ENCODE measurements at regions not wholly inside any gene's neighbourhood (a gene's known extent, or its start where the extent isn't known, plus 50 kb on each side); places are given as distances from the start of the nearest gene placed in this dataset.

DNA sequence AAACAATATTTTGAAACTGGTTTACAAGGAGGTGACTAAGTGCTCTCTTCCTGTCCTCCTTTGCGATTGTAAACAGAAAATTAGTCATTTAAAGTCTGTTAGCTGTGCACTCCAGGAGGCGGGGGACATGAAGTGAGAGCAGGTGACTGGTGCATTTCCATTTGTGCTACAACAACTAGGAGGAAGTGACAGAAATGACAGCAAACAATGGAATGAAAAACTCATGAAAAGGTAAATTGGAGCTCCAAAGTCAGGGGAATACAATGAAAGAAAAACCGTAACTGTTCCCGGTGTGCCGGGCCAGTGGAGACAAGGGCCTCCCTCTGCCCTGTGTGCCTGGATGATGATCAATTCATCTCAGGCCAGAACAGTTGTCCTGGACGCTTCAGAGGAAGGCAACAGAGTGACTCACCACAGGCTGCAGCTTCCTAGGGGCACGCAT is 439.9 kb downstream of the GADD45G start:
- Histone ChIP-seq H3K27me3 (ENCODE audit: control insufficient read depth in 1 of 2, insufficient read depth in 2 of 2, low read length in 2 of 2) (peaks cover 0 to 2% of the 10 kb centered on the region in 2 experiments), H3K4me3 (ENCODE audit: low read length) (no peak overlapping the region), H3K9me3 (ENCODE audit: control insufficient read depth in 1 of 2, insufficient read depth in 1 of 2, low read length in 2 of 2) (no peaks in the 10 kb centered on the region), H3K27ac (ENCODE audit: low read depth in 1 of 2, low read length in 2 of 2) (no peak overlapping the region), H3K4me1 (ENCODE audit: insufficient read depth, low read length) (no peaks in the 10 kb centered on the region), H3K36me3 (ENCODE audit: insufficient read depth, low read length) (no peaks in the 10 kb centered on the region)
- CTCF ChIA-PET: interaction anchor here (0.6 kb wide), 1 partner anchor 1349 kb away, joined by 3 read pairs; no protein-coding TSS in a partner anchor
- intact Hi-C loops (cut with DNase I, micrococcal nuclease): no loop called here
- Mint-ChIP-seq H3K4me1 (ENCODE audit: low read depth) (no peaks in the 10 kb centered on the region), H3K27ac (no peak overlapping the region), H3K27me3 (no peaks in the 10 kb centered on the region), H3K9me3 (no peaks in the 10 kb centered on the region), H3K36me3 (ENCODE audit: low read depth) (no peaks in the 10 kb centered on the region), H3K4me3 (no peak overlapping the region)
- TF ChIP-seq, protein P1, sequence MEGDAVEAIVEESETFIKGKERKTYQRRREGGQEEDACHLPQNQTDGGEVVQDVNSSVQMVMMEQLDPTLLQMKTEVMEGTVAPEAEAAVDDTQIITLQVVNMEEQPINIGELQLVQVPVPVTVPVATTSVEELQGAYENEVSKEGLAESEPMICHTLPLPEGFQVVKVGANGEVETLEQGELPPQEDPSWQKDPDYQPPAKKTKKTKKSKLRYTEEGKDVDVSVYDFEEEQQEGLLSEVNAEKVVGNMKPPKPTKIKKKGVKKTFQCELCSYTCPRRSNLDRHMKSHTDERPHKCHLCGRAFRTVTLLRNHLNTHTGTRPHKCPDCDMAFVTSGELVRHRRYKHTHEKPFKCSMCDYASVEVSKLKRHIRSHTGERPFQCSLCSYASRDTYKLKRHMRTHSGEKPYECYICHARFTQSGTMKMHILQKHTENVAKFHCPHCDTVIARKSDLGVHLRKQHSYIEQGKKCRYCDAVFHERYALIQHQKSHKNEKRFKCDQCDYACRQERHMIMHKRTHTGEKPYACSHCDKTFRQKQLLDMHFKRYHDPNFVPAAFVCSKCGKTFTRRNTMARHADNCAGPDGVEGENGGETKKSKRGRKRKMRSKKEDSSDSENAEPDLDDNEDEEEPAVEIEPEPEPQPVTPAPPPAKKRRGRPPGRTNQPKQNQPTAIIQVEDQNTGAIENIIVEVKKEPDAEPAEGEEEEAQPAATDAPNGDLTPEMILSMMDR (IDR thresholded peaks at IDR 0.05): no peak
- ATAC-seq (ENCODE audit: poor library complexity) (no peak), DNase-seq (no peak)
- POLR2A ChIA-PET: no interaction called here

DNA sequence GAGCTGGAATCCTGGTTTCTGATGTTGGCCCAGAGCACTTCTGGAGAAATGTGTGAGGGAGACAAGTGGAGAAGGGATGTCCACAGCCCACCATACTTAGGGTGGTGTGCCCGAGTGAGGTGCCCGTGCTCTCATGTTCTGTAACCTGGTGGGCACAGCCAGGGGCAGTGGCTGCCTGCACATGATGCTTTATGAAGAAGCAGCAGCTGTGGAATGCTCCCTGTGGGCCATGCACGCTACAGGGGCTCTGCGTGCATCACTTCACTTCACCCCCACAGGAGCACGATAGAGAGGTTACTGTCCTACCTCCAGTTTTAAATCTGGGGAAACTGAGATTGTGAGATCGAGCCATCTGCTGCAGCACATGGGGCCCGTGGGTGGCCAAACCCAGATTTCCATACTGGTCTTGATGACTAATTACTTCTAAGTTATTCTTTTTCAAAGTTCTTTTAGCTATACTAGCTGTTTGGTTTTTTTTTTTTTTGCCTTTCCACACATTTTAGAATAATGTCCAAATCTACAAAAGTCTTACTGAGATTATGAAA is 441.6 kb downstream of the GADD45G start:
- H3K4me3 Mint-ChIP-seq: no peak overlapping the region
- no peaks in the 10 kb centered on the region for H3K9me3 ChIP-seq (ENCODE audit: control insufficient read depth in 1 of 2, insufficient read depth in 1 of 2, low read length in 2 of 2)
- ChIA-PET POLR2A (no interaction called here), CTCF (interaction anchor here (1.1 kb wide), 1 partner anchor 16 kb away, joined by 4 read pairs; no protein-coding TSS in a partner anchor)
- no peaks in the 10 kb centered on the region for H3K9me3 Mint-ChIP-seq
- TF ChIP-seq, protein P1 (IDR thresholded peaks at IDR 0.05): no peak
- H3K36me3 ChIP-seq (ENCODE audit: insufficient read depth, low read length): no peaks in the 10 kb centered on the region
- DNase-seq (no peak), ATAC-seq (ENCODE audit: poor library complexity) (no peak)
- H3K36me3 Mint-ChIP-seq (ENCODE audit: low read depth): no peaks in the 10 kb centered on the region
- H3K4me1 Mint-ChIP-seq (ENCODE audit: low read depth): no peaks in the 10 kb centered on the region
- H3K27ac Mint-ChIP-seq: no peak overlapping the region
- H3K4me1 ChIP-seq (ENCODE audit: insufficient read depth, low read length): no peaks in the 10 kb centered on the region
- intact Hi-C loops (cut with DNase I, micrococcal nuclease): no loop called here
- H3K27me3 Mint-ChIP-seq: no peaks in the 10 kb centered on the region
- no peak overlapping the region for H3K4me3 ChIP-seq (ENCODE audit: low read length)
- no peaks in the 10 kb centered on the region for H3K27me3 ChIP-seq (ENCODE audit: control insufficient read depth in 1 of 2, insufficient read depth in 2 of 2, low read length in 2 of 2)
- no peak overlapping the region for H3K27ac ChIP-seq (ENCODE audit: low read depth in 1 of 2, low read length in 2 of 2)

- H3K4me1 ChIP-seq (ENCODE audit: insufficient read depth, low read length): no peaks in the 10 kb centered on the region
- no peaks in the 10 kb centered on the region for H3K4me1 Mint-ChIP-seq (ENCODE audit: low read depth)
- no peaks in the 10 kb centered on the region for H3K9me3 ChIP-seq (ENCODE audit: control insufficient read depth in 1 of 2, insufficient read depth in 1 of 2, low read length in 2 of 2)
- ATAC-seq (ENCODE audit: poor library complexity) (no peak), DNase-seq (no peak)
- no peak overlapping the region for H3K4me3 ChIP-seq (ENCODE audit: low read length)
- no peak overlapping the region for H3K27ac Mint-ChIP-seq
- H3K27me3 ChIP-seq (ENCODE audit: control insufficient read depth in 1 of 2, insufficient read depth in 2 of 2, low read length in 2 of 2): no peaks in the 10 kb centered on the region
- H3K36me3 Mint-ChIP-seq (ENCODE audit: low read depth): no peaks in the 10 kb centered on the region
- no peaks in the 10 kb centered on the region for H3K27me3 Mint-ChIP-seq
- intact Hi-C loops (cut with DNase I, micrococcal nuclease): no loop called here
- TF ChIP-seq, protein P1 (IDR thresholded peaks at IDR 0.05): no peak
- POLR2A ChIA-PET: interaction anchor here (0.7 kb wide), 1 partner anchor 21 kb away, joined by 3 read pairs; no protein-coding TSS in a partner anchor
- H3K4me3 Mint-ChIP-seq: no peak overlapping the region
- H3K27ac ChIP-seq (ENCODE audit: low read depth in 1 of 2, low read length in 2 of 2): no peak overlapping the region
- no peaks in the 10 kb centered on the region for H3K36me3 ChIP-seq (ENCODE audit: insufficient read depth, low read length)
- H3K9me3 Mint-ChIP-seq: no peaks in the 10 kb centered on the region
- CTCF ChIA-PET: no interaction called here
Observed at GRCh38 chr9:90047828-90048227, 443.0 kb downstream of the GADD45G start.

All from CD4-positive, alpha-beta T cell (primary cell).